ENCODE measurements at regions not wholly inside any gene's neighbourhood (a gene's known extent, or its start where the extent isn't known, plus 50 kb on each side); places are given as distances from the start of the nearest gene placed in this dataset.

DNA sequence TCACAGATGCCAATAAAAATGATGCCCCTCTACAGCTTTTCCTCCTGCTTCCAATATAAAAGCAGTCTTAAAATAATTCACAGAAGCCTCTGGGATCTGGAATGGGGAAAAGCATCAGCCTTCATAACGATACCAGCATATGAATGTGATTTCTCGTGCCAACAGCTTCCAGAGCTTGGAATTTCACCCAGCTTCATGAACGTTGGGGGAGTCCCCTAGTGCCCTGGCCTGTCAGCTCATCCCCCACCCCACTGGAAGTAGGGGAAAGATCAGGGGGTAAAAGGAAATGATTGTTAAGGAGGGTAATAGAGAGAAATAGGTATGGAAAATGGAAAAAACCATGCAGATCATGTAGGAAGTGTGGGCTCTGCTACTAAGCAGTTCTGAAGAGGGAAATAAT lies 253.6 kb downstream of the INHBA start:
- TF ChIP-seq, protein P1, sequence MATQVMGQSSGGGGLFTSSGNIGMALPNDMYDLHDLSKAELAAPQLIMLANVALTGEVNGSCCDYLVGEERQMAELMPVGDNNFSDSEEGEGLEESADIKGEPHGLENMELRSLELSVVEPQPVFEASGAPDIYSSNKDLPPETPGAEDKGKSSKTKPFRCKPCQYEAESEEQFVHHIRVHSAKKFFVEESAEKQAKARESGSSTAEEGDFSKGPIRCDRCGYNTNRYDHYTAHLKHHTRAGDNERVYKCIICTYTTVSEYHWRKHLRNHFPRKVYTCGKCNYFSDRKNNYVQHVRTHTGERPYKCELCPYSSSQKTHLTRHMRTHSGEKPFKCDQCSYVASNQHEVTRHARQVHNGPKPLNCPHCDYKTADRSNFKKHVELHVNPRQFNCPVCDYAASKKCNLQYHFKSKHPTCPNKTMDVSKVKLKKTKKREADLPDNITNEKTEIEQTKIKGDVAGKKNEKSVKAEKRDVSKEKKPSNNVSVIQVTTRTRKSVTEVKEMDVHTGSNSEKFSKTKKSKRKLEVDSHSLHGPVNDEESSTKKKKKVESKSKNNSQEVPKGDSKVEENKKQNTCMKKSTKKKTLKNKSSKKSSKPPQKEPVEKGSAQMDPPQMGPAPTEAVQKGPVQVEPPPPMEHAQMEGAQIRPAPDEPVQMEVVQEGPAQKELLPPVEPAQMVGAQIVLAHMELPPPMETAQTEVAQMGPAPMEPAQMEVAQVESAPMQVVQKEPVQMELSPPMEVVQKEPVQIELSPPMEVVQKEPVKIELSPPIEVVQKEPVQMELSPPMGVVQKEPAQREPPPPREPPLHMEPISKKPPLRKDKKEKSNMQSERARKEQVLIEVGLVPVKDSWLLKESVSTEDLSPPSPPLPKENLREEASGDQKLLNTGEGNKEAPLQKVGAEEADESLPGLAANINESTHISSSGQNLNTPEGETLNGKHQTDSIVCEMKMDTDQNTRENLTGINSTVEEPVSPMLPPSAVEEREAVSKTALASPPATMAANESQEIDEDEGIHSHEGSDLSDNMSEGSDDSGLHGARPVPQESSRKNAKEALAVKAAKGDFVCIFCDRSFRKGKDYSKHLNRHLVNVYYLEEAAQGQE (IDR thresholded peaks at IDR 0.05; ENCODE audit: unreplicated experiment): no peak
- TF ChIP-seq, protein P2, sequence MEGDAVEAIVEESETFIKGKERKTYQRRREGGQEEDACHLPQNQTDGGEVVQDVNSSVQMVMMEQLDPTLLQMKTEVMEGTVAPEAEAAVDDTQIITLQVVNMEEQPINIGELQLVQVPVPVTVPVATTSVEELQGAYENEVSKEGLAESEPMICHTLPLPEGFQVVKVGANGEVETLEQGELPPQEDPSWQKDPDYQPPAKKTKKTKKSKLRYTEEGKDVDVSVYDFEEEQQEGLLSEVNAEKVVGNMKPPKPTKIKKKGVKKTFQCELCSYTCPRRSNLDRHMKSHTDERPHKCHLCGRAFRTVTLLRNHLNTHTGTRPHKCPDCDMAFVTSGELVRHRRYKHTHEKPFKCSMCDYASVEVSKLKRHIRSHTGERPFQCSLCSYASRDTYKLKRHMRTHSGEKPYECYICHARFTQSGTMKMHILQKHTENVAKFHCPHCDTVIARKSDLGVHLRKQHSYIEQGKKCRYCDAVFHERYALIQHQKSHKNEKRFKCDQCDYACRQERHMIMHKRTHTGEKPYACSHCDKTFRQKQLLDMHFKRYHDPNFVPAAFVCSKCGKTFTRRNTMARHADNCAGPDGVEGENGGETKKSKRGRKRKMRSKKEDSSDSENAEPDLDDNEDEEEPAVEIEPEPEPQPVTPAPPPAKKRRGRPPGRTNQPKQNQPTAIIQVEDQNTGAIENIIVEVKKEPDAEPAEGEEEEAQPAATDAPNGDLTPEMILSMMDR (conservative IDR thresholded peaks at IDR 0.05; ENCODE audit: low read depth in 2 of 2): no peak
- TF ChIP-seq ZNF331 (CRISPR knock-in tag; IDR thresholded peaks at IDR 0.05; ENCODE audit: low read depth): no peak
- TF ChIP-seq POLR2AphosphoS5 (IDR thresholded peaks at IDR 0.05; ENCODE audit: low read depth): no peak
- TF ChIP-seq CREB1 (CRISPR knock-in tag; IDR thresholded peaks at IDR 0.05; ENCODE audit: low read depth): no peak
- TF ChIP-seq EZH2 (IDR thresholded peaks at IDR 0.05; ENCODE audit: low read depth, unreplicated experiment): no peak
- TF ChIP-seq JUNB (IDR thresholded peaks at IDR 0.05; ENCODE audit: unreplicated experiment): no peak

All from GM23338 (cell line).